Activated T-helper 2 cell treated with anti-CD3 and anti-CD28 coated beads, Interferon-gamma antibody, Interleukin-2, Interleukin-4, amounts not matched to agents 10 μg/mL and 5 μg/mL and 100 μg/mL, durations not matched to agents 14 hours and 24 hours and 36 hours (primary cell): ENCODE measurements at regions not wholly inside any gene's neighbourhood (a gene's known extent, or its start where the extent isn't known, plus 50 kb on each side); places are given as distances from the start of the nearest gene placed in this dataset.

Experiments used
- DNase-seq: peaks from one replicate; pipeline ENCODE4 v3.0.0; 2021; ENCODE audit warnings: low spot score
- H3K27ac Mint-ChIP-seq: one replicate; pipeline ENCODE4 v1.8.0; 2021; ENCODE audit warnings: mixed read lengths
- H3K27me3 Mint-ChIP-seq: one replicate; pipeline ENCODE4 v1.8.0; 2021; ENCODE audit warnings: low read depth, mixed read lengths
- H3K36me3 Mint-ChIP-seq: one replicate; pipeline ENCODE4 v1.8.0; 2021; ENCODE audit warnings: low read depth, mixed read lengths
- H3K4me1 Mint-ChIP-seq: one replicate; pipeline ENCODE4 v1.8.0; 2021; ENCODE audit warnings: low read depth, mixed read lengths
- H3K4me3 Mint-ChIP-seq: one replicate; pipeline ENCODE4 v1.8.0; 2021; ENCODE audit warnings: low read depth, mild to moderate bottlenecking, moderate library complexity, mixed read lengths
- H3K9me3 Mint-ChIP-seq: one replicate; pipeline ENCODE4 v1.8.0; 2021; ENCODE audit warnings: mixed read lengths
- intact Hi-C: fragments of 100-400 bp; cut with micrococcal nuclease; formaldehyde crosslinking; loops from one replicate; pipeline ENCODE4 v1.15.1; 2023

DNA sequence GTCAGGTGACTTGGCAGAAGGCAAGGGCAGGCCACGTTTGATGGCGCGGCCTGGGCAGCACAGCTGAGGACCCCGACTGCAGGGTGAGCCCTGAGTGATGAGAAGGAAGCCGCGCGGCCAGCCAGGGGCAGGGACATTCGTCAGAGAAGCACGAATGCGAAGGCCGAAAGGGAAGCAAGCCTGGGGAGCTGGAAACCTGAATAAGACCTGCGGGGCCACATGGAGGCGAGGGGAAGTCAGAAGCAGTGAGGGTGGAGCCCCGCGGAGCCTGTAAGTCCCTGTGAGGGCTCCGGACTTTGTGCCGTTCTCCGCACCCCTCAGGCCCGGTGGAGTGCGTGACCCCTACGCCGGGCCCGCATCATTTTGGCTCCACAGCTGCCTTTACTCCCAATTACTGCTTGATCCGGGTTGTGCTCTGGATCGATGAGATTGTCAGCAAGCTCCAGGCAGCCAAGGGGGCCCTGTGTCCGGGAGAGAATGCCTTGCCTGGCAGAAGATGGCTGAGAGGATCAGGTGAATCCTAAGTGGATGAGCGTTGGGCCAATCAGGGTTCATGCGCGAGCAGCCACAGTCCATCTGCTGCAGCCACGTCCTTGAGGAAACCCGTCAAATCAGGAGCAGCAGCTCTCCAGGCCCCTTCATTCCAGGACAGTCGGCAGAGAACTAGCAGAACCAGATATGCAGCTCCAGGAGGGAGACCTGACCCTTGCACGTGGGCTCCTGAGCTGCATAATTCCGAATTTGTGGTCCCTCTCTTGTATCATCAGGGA, 293.3 kb upstream of the SHH start:
- H3K27ac Mint-ChIP-seq: no peak overlapping the region
- intact Hi-C loops: no loop called here

DNA sequence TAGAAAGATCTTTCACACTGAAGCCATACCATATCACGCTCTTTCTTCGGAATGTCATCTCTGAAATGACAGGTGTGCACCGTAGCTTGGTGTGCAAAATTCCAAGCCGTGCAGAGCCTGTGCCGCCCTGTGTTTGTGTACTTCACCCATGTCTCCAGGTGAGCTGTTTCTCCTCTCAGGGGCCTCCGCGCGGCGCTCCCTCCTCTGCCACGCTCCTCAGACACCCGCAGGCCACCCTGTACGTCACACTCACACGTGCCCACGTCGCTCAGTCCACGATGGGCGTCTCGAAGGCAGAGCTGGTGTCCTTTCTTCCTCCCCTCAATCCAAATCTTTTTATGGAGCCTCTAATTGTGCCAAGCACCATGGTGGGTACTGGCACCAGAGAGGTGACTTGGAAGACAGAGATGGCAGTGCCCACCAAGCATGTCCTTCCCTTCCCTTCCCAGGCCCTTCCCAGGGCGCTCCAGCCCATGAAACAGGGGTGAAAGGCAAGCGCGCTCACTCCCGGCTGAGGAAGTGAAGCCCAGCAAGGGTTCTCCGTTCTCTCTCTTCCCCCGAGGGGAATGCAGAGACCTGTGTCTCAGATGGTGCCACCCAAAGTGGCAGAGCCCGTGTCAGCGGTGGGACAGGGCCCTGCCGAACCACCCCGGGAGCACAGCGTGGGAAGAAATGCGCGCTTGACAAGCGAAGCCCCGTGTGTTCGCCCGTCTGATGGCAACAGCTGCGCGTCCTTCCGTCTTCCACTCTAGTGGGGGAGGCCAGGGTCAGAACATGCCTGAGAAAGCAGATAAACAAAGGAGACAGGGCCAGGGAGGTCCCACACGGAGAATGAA, 292.5 kb upstream of the SHH start:
- intact Hi-C loops: no loop called here
- no peaks in the 10 kb centered on the region for H3K36me3 Mint-ChIP-seq
- DNase-seq: no peak
- H3K4me1 Mint-ChIP-seq: no peaks in the 10 kb centered on the region
- H3K27ac Mint-ChIP-seq: no peak overlapping the region
- H3K9me3 Mint-ChIP-seq: no peaks in the 10 kb centered on the region
- no peaks in the 10 kb centered on the region for H3K27me3 Mint-ChIP-seq
- no peak overlapping the region for H3K4me3 Mint-ChIP-seq

More for the DNA sequence above, 293.3 kb upstream of the SHH start:
- no peaks in the 10 kb centered on the region for H3K4me1 Mint-ChIP-seq
- no peak overlapping the region for H3K4me3 Mint-ChIP-seq
- no peaks in the 10 kb centered on the region for H3K27me3 Mint-ChIP-seq
- no peak for DNase-seq
- no peaks in the 10 kb centered on the region for H3K9me3 Mint-ChIP-seq
- H3K36me3 Mint-ChIP-seq: no peaks in the 10 kb centered on the region

DNA sequence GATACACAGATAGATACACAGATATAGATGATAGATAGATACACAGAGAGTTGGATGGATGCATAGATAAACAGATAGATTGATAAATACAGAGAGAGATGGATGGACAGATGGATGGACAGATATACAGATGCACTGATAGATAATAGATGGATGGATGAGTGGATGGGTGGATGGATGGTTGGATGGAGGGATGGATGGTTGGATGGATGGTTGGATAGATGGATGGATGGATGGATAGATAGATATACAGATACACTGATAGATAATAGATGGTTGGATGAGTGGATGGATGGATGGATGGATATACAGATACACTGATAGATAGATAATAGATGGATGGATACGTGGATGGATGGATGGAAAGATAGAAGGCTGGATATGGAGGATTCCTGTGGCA, 290.0 kb upstream of the SHH start:
- H3K36me3 Mint-ChIP-seq: no peaks in the 10 kb centered on the region
- no peak for DNase-seq
- H3K27me3 Mint-ChIP-seq: no peaks in the 10 kb centered on the region
- H3K4me1 Mint-ChIP-seq: no peaks in the 10 kb centered on the region
- no peak overlapping the region for H3K27ac Mint-ChIP-seq
- H3K9me3 Mint-ChIP-seq: no peaks in the 10 kb centered on the region
- H3K4me3 Mint-ChIP-seq: no peak overlapping the region
- intact Hi-C loops: no loop called here

DNA sequence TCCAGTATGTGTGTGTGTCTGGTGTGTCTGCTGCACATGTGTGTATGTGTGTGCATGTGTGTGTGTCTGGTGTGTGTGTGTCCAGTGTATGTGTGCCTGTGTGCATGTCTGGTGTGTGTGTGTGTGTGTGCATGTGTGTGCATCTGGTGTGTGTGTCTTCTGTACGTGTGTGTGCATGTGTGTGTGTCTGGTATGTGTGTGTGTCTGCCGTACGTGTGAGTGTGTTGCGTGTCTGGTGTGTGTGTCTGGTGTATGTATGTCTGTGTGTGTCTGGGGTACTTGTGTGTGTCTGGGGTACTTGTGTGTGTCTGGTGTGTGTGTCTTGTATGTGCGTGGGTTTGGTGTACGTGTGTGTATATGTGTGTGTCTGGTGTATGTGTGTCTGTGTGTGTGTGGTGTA, 289.1 kb upstream of the SHH start:
- Mint-ChIP-seq H3K27me3 (no peaks in the 10 kb centered on the region), H3K36me3 (no peaks in the 10 kb centered on the region), H3K4me1 (no peaks in the 10 kb centered on the region), H3K4me3 (no peak overlapping the region), H3K27ac (no peak overlapping the region), H3K9me3 (no peaks in the 10 kb centered on the region)
- intact Hi-C loops: no loop called here
- no peak for DNase-seq

DNA sequence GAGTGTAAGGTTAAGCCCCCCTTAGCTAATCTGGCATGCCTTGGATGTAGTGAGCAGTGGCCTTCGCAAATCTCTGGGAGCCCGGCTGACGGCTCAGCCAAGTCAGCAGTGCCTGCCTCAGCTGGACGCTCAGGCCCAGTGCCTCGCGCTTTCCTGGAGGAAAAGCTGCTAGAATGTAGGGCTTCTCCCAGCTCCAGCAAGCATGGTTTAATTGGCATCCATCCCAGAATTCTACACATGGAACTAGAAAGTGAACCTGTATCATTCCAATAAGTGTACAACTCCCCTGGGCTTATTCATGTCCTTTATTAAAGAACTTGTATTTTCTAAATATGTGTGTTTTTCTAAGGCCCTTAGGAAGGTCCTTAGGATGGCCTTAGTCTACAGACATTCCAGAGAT, 287.8 kb upstream of the SHH start:
- no peak for DNase-seq
- no peaks in the 10 kb centered on the region for H3K36me3 Mint-ChIP-seq
- peaks cover 2% of the 10 kb centered on the region for H3K4me1 Mint-ChIP-seq
- H3K4me3 Mint-ChIP-seq: no peak overlapping the region
- H3K9me3 Mint-ChIP-seq: no peaks in the 10 kb centered on the region
- no peak overlapping the region for H3K27ac Mint-ChIP-seq
- no peaks in the 10 kb centered on the region for H3K27me3 Mint-ChIP-seq
- intact Hi-C loops: no loop called here

DNA sequence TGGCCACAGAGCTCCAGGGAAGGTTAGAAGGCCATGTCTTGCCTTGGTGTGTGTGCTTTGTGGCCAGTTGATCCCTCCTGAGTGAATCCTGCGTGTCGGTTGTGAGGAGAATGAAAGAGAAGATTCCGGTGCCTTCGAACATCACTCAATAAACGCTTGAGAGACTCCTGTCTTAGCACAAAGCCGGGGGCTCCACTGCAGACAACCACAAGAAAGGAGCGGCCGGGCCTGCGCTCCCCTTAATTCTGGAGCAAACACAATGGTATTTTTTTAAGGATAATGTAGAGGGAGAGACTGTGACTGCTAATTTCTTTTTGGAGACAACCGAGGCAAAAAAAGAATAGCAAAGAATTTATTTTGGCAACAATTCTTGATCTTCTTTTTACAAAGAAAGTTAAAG, 286.8 kb upstream of the SHH start:
- peaks cover 2% of the 10 kb centered on the region for H3K4me1 Mint-ChIP-seq
- no peaks in the 10 kb centered on the region for H3K9me3 Mint-ChIP-seq
- intact Hi-C loops: no loop called here
- no peaks in the 10 kb centered on the region for H3K27me3 Mint-ChIP-seq
- H3K27ac Mint-ChIP-seq: no peak overlapping the region
- no peak for DNase-seq
- H3K36me3 Mint-ChIP-seq: no peaks in the 10 kb centered on the region
- no peak overlapping the region for H3K4me3 Mint-ChIP-seq

DNA sequence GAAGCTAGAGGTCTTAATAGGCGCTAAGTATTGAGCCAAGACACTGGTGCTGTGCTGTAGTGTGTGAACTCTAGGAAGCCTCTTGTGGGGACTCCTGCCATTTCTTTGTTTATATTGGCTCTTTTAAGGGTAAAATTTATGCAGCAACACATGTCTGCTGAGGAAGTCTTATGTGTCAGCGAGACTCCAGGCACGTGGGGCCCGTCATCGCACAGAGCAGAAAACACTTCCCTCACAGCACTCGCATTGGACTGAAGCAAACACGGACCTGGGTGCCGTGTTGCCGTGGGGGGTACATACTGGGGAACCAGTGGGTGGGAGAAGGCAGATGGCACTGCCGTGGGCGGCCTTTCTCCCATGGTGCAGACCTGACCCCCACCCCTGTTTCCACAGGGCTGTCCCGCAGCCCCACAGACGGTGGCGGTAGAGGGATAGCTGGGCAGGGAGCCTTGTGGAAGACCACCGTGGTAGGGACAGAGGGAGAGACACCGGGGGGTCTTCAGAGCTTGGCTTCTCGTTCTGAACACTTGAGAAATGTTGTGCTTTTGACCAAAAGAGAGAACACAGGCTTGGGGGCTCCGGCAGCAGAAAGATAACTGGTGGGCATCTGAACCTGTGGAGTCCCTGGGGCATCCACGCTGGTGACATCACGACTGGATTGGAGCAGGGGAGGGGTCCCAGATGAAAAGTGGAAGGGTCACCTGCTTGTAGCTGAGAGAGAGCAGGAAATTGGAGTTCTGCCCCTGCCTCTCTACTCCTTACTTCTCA, 284.7 kb upstream of the SHH start:
- no peak overlapping the region for H3K4me3 Mint-ChIP-seq
- no peak for DNase-seq
- intact Hi-C loops: no loop called here
- H3K27me3 Mint-ChIP-seq: no peaks in the 10 kb centered on the region
- no peaks in the 10 kb centered on the region for H3K9me3 Mint-ChIP-seq
- peaks cover 2% of the 10 kb centered on the region for H3K4me1 Mint-ChIP-seq
- no peaks in the 10 kb centered on the region for H3K36me3 Mint-ChIP-seq
- no peak overlapping the region for H3K27ac Mint-ChIP-seq

DNA sequence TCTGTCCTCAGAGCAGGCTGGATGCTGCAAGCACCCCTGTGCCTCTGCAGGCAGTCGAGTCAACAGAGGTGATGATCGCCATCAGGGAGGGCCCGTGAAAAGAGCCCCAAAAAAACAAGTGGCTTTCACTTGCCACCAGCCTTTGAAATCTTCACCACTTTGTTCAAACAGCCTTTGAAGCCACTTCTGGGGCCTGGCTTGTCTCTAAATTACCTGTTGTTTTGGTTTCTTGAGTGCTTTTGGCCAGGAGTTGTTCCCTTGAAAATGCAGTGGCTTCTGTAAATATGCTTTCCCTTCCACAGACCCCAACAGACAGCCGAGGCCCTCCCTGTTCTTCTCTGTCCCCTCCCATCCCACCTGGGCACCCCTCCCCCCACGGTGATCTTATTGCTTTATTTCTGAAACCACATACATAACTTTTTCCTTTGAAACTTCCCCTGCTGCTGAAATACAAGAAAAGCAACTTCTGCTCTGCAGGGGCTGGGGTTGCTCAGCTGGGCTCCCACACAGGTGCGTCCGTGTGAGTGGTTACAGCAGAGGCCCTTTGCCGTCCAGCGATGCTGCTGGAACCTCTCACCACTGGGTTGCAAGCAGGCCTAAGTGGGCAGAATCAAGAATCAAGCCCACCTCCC, 283.8 kb upstream of the SHH start:
- H3K27me3 Mint-ChIP-seq: no peaks in the 10 kb centered on the region
- H3K27ac Mint-ChIP-seq: no peak overlapping the region
- no peaks in the 10 kb centered on the region for H3K36me3 Mint-ChIP-seq
- intact Hi-C loops: no loop called here
- DNase-seq: no peak
- H3K4me1 Mint-ChIP-seq: peaks cover 2% of the 10 kb centered on the region
- H3K4me3 Mint-ChIP-seq: no peak overlapping the region
- no peaks in the 10 kb centered on the region for H3K9me3 Mint-ChIP-seq

DNA sequence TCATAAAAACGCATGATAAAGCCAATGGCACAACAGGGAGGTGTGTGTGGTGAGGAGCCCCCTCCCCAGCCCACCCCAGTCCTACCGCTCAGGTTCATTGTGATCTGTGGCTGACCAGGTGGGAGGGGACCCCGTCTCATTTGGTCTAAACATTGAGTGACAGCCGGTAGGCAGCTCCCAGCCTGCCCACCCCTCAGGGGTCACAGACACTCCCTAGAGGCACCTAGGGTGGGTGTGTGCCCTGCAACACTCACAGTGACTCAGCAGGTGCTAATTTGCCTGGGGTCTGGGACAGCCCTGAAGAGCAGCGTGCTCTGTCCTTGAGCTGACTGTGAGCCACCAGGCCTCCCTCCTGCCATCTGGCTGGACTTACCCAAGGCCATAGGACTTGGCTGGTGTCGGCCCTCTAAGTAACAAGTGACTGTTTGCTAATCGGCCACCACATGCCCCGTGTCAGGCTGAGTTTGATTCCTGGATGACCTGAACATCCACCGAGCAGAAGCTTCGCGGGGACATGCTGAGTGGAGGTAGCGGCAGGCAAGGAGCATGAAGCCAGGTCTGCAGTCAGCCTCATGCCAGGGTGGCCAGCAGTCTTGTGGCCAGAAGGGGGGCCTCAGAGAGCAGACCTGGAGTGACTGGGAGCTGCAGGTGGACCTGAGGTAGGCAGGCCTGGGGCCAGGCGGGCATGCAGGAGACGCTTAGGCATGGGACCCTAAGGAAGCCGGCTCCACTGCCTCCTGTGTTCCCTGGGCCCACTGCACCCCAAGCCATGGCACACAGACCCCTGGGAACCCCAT, 282.3 kb upstream of the SHH start:
- Mint-ChIP-seq H3K4me3 (no peak overlapping the region), H3K27ac (no peak overlapping the region), H3K4me1 (peaks cover 2% of the 10 kb centered on the region), H3K27me3 (no peaks in the 10 kb centered on the region), H3K9me3 (no peaks in the 10 kb centered on the region), H3K36me3 (no peaks in the 10 kb centered on the region)
- DNase-seq: no peak
- intact Hi-C loops: no loop called here

DNA sequence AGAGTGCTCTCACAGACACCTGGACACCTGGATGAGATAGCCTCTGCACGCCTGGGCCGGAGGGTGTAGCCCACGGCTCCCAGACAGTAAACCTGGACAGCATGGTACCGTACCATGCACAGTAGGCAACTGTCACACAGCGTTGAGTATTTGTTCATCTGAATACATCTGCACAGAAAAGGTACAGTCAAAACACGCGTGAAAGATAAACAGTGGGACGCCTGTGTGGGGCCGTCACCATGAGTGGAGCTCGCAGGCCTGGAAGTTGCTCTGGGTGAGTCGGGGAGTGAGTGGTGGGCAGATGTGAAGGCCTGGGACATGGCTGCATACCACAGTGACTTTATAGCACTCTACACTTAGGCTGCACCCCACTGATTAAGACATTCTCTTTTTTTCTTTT, 280.0 kb upstream of the SHH start:
- intact Hi-C loops: no loop called here
- Mint-ChIP-seq H3K36me3 (no peaks in the 10 kb centered on the region), H3K27me3 (no peaks in the 10 kb centered on the region), H3K4me1 (peaks cover 2% of the 10 kb centered on the region), H3K27ac (no peak overlapping the region), H3K9me3 (no peaks in the 10 kb centered on the region), H3K4me3 (no peak overlapping the region)
- DNase-seq: no peak

DNA sequence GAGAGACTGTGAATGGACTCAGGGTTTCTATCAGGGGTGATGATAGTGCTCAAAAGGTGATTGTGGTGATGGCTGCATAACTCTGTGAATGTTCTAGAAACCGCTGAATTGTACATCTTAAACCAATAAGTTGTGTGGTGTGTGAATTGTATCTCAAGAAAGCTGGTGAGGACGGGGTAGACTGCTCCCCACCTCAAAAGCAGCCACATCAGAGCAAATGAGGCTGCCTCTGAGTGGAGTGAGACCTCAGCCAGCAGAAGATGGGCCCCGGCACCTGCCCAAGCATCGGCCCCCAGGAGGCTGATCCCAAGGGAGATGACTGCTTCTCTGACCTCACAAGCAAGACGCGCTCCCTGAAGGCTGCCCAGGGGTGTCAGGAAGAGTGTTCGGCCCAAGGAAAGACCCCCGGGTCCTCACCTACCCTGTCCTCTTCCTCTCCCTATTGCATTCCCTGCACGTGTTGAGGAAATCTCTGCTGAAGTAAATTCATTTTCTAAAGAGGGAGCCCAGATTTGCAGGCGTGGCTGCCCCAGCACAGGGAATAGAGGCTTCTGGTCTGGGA, 279.3 kb upstream of the SHH start:
- no peaks in the 10 kb centered on the region for H3K27me3 Mint-ChIP-seq
- no peak overlapping the region for H3K4me3 Mint-ChIP-seq
- intact Hi-C loops: no loop called here
- no peak overlapping the region for H3K27ac Mint-ChIP-seq
- H3K4me1 Mint-ChIP-seq: peaks cover 2% of the 10 kb centered on the region
- DNase-seq: no peak
- no peaks in the 10 kb centered on the region for H3K9me3 Mint-ChIP-seq
- H3K36me3 Mint-ChIP-seq: no peaks in the 10 kb centered on the region

DNA sequence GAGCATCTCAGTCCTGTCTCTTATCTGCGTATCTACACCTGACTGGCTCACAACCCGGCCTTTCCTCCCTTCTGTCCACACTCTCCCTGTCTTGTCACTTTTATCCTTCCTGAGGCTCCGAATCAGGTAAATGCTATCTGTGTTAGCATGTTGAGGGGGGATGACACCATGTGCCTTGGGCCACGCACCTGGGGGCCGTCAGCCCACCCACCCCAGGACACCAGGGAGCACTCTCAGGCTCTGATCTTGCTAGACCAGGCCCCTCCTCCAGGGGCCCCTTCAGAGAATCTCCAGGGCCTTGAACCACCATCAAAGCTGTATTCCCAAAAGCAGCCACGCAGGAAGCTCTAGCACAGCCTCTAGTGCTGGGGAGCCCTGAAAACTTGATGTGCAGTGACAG, 278.7 kb upstream of the SHH start:
- Mint-ChIP-seq H3K27me3 (no peaks in the 10 kb centered on the region), H3K4me3 (no peak overlapping the region), H3K36me3 (no peaks in the 10 kb centered on the region), H3K4me1 (no peaks in the 10 kb centered on the region), H3K27ac (no peak overlapping the region), H3K9me3 (no peaks in the 10 kb centered on the region)
- intact Hi-C loops: no loop called here
- no peak for DNase-seq
